ENCODE measurements at regions not wholly inside any gene's neighbourhood (a gene's known extent, or its start where the extent isn't known, plus 50 kb on each side); places are given as distances from the start of the nearest gene placed in this dataset.

DNA sequence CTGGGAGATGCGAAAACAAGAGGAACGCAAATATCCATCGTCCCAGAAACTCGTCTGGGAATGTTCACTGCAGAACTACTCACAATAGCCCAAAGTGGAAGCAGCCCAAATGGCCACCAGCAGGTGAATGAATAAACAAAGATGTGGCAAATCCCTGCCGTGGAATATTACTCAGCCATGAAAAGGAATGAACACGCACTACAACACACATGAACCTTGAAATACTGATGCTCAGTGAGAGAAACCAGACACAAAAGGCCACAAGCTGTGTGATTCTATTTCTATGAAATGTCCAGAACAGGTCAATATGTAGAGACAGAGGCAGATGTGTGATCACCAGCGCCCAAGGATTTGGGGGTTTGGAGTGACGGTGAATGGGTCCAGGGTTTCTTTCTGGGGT is 169.8 kb downstream of the IRF8 start:
- Histone ChIP-seq H3F3A (ENCODE audit: low read length, unreplicated experiment) (no peaks in the 10 kb centered on the region), H3K9me3 (ENCODE audit: low read length) (no peaks in the 10 kb centered on the region), H3K36me3 (ENCODE audit: low read depth, low read length) (no peaks in the 10 kb centered on the region), H3K27ac (ENCODE audit: low read length) (no peak overlapping the region), H3K27me3 (ENCODE audit: low read length) (peaks cover 14% of the 10 kb centered on the region), H2AFZ (ENCODE audit: low read length) (no peak overlapping the region), H3K79me2 (ENCODE audit: low read length) (no peaks in the 10 kb centered on the region), H3K4me1 (ENCODE audit: insufficient read depth, low read length) (no peaks in the 10 kb centered on the region), H3K9ac (ENCODE audit: low read length) (no peak overlapping the region), H4K20me1 (ENCODE audit: low read length) (no peaks in the 10 kb centered on the region), H3K9me2 (replicated peaks; ENCODE audit: low read length) (no peaks in the 10 kb centered on the region), H3K4me3 (ENCODE audit: low read length) (no peak overlapping the region), H3K4me2 (ENCODE audit: low read length) (no peak overlapping the region)
- intact Hi-C loops (cut with micrococcal nuclease) = no loop called here
- no TSS peak for BruUV-seq (replicated peaks)
- ChIA-PET CTCF (no interaction called here), POLR2A (ENCODE audit: unreplicated experiment) (no interaction called here)
- no peak for ATAC-seq
- TF ChIP-seq EZH2phosphoT487 (IDR thresholded peaks at IDR 0.05; ENCODE audit: borderline replicate concordance, low read length) = no peak
- no peak for TF ChIP-seq EZH2 (IDR thresholded peaks at IDR 0.05; ENCODE audit: low read length, unreplicated experiment)
- TF ChIP-seq, protein P1, sequence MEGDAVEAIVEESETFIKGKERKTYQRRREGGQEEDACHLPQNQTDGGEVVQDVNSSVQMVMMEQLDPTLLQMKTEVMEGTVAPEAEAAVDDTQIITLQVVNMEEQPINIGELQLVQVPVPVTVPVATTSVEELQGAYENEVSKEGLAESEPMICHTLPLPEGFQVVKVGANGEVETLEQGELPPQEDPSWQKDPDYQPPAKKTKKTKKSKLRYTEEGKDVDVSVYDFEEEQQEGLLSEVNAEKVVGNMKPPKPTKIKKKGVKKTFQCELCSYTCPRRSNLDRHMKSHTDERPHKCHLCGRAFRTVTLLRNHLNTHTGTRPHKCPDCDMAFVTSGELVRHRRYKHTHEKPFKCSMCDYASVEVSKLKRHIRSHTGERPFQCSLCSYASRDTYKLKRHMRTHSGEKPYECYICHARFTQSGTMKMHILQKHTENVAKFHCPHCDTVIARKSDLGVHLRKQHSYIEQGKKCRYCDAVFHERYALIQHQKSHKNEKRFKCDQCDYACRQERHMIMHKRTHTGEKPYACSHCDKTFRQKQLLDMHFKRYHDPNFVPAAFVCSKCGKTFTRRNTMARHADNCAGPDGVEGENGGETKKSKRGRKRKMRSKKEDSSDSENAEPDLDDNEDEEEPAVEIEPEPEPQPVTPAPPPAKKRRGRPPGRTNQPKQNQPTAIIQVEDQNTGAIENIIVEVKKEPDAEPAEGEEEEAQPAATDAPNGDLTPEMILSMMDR (conservative IDR thresholded peaks at IDR 0.05; ENCODE audit: low read depth, low read length) = no peak
- no peak for DNase-seq

DNA sequence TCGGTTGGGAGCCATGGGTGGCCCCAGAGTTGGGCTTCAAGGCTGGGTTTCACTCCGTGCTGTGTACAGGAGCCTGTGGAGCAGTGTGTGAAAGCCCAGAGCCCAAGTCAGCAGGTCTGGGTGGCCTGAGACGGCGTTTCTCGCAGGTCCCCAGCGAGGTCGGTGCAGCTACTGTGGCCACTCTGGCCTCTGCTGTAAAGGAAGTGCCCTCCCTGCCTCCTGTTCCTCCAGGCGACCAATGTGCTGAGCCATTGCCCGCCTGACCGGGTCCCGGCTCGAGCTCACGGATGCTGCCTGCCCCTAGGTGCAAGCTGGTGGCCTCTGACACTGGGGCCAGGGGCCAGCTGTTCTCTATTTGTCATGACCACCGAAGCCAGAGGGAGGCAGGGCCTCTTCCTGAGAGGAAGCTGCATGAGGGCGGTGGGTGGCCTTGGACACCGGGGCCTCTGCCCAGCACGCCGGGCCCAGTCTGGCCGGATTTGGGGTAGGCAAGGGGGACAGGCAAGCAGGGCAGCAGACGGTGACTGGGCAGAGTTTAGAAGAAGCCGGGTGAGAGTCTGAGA is 170.9 kb downstream of the IRF8 start:
- ATAC-seq = no peak
- H3K27me3 ChIP-seq (ENCODE audit: low read length) = peaks cover 14% of the 10 kb centered on the region
- H3K4me2 ChIP-seq (ENCODE audit: low read length) = no peak overlapping the region
- no peaks in the 10 kb centered on the region for H3K9me2 ChIP-seq (replicated peaks; ENCODE audit: low read length)
- H3F3A ChIP-seq (ENCODE audit: low read length, unreplicated experiment) = no peaks in the 10 kb centered on the region
- intact Hi-C loops (cut with micrococcal nuclease) = no loop called here
- H3K27ac ChIP-seq (ENCODE audit: low read length) = no peak overlapping the region
- no peaks in the 10 kb centered on the region for H3K4me1 ChIP-seq (ENCODE audit: insufficient read depth, low read length)
- ChIA-PET CTCF (no interaction called here), POLR2A (ENCODE audit: unreplicated experiment) (no interaction called here)
- H3K9me3 ChIP-seq (ENCODE audit: low read length) = no peaks in the 10 kb centered on the region
- no peak for DNase-seq
- TF ChIP-seq EZH2phosphoT487 (IDR thresholded peaks at IDR 0.05; ENCODE audit: borderline replicate concordance, low read length) (no peak), EZH2 (IDR thresholded peaks at IDR 0.05; ENCODE audit: low read length, unreplicated experiment) (no peak)
- TF ChIP-seq, protein P1 (conservative IDR thresholded peaks at IDR 0.05; ENCODE audit: low read depth, low read length) = no peak
- no peaks in the 10 kb centered on the region for H3K79me2 ChIP-seq (ENCODE audit: low read length)
- BruUV-seq (replicated peaks) = no TSS peak
- no peak overlapping the region for H2AFZ ChIP-seq (ENCODE audit: low read length)
- no peak overlapping the region for H3K9ac ChIP-seq (ENCODE audit: low read length)
- no peaks in the 10 kb centered on the region for H3K36me3 ChIP-seq (ENCODE audit: low read depth, low read length)
- no peaks in the 10 kb centered on the region for H4K20me1 ChIP-seq (ENCODE audit: low read length)
- H3K4me3 ChIP-seq (ENCODE audit: low read length) = no peak overlapping the region

DNA sequence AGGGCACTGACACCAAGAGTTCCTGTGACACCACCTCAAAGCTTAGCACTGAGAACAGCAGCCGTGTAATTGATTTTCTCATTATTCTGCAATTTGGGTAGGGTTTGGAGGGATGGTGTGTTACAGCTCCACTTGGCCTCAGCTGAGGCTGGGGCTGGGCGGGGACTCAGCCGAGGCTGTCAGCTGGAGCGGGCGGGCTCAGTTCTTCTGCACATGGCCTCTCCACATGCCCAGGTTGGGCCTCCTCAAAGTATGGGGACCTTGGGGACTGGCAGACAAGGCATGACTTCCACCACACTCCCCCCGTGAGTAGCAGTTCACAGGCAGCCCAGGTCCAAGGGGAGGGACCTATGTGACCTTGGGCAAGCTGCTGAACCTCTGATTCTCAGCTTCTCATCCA is 171.5 kb downstream of the IRF8 start:
- Histone ChIP-seq H3K27me3 (ENCODE audit: low read length) (peaks cover 14% of the 10 kb centered on the region), H3K4me2 (ENCODE audit: low read length) (no peak overlapping the region), H3K4me1 (ENCODE audit: insufficient read depth, low read length) (no peaks in the 10 kb centered on the region), H2AFZ (ENCODE audit: low read length) (no peak overlapping the region), H3K9ac (ENCODE audit: low read length) (no peak overlapping the region), H3K4me3 (ENCODE audit: low read length) (no peak overlapping the region), H3K36me3 (ENCODE audit: low read depth, low read length) (no peaks in the 10 kb centered on the region), H3K9me3 (ENCODE audit: low read length) (no peaks in the 10 kb centered on the region), H4K20me1 (ENCODE audit: low read length) (no peaks in the 10 kb centered on the region), H3K79me2 (ENCODE audit: low read length) (no peaks in the 10 kb centered on the region), H3K27ac (ENCODE audit: low read length) (no peak overlapping the region), H3F3A (ENCODE audit: low read length, unreplicated experiment) (no peaks in the 10 kb centered on the region), H3K9me2 (replicated peaks; ENCODE audit: low read length) (no peaks in the 10 kb centered on the region)
- TF ChIP-seq, protein P1 (conservative IDR thresholded peaks at IDR 0.05; ENCODE audit: low read depth, low read length) = no peak
- TF ChIP-seq EZH2 (IDR thresholded peaks at IDR 0.05; ENCODE audit: low read length, unreplicated experiment) (no peak), EZH2phosphoT487 (IDR thresholded peaks at IDR 0.05; ENCODE audit: borderline replicate concordance, low read length) (no peak)
- ChIA-PET CTCF (no interaction called here), POLR2A (ENCODE audit: unreplicated experiment) (no interaction called here)
- no peak for ATAC-seq
- BruUV-seq (replicated peaks) = no TSS peak
- intact Hi-C loops (cut with micrococcal nuclease) = no loop called here
- DNase-seq = no peak

All from PC-3 (cell line).